GM12878 (cell line): ENCODE measurements at regions not wholly inside any gene's neighbourhood (a gene's known extent, or its start where the extent isn't known, plus 50 kb on each side); places are given as distances from the start of the nearest gene placed in this dataset.

Source experiments
- ATAC-seq: fragments of 200-7000 bp; cut with Tn5 transposase; 3 replicates; pipeline ENCODE4 v1.9.1; 2020; ENCODE audit warnings: mild to moderate bottlenecking, moderate library complexity
- BruUV-seq: library from RNA; stranded (reverse); fragments of 400-500 nt; replicated peaks from 2 replicates; lab custom pipeline; 2021; lab: Mats Ljungman, UMichigan
- CTCF ChIA-PET: fragments of 300-600 bp; sonication (Branson Sonifier 250); formaldehyde crosslinking; extraction: SDS; loops from one replicate; lab custom pipeline; 2021; ENCODE audit warnings: inconsistent platforms; lab: Yijun Ruan, JAX
- POLR2A ChIA-PET: fragments of 350-600 bp; formaldehyde crosslinking; extraction: SDS; loops from one replicate; lab custom pipeline; 2021; ENCODE audit warnings: inconsistent platforms; lab: Charles Lee
- RAD21 ChIA-PET: fragments of 300-600 bp; sonication (Branson Sonifier 250); formaldehyde crosslinking; loops from one replicate; lab custom pipeline; 2023; ENCODE audit warnings: antibody characterized with exemption; ENCODE audit not compliant: unreplicated experiment; lab: Charles Lee
- SMC1A ChIA-PET: fragments of 300-600 bp; sonication (Branson Sonifier 250); formaldehyde crosslinking; loops from one replicate; lab custom pipeline; 2023; ENCODE audit not compliant: unreplicated experiment, uncharacterized antibody; lab: Charles Lee
- DNase-seq: peaks from one replicate; pipeline ENCODE4 v3.0.0-alpha.2; 2011; ENCODE audit warnings: low read depth, low spot score
- FAIRE-seq: peaks from 3 replicates; lab custom pipeline; 2011; peaks lifted over from hg19 to GRCh38; lab: Jason Lieb, UNC
- H2AFZ ChIP-seq: 2 replicates; pipeline ENCODE4 v1.6.0; 2011; ENCODE audit warnings: low read depth, low read length, control low read depth; ENCODE audit not compliant: control insufficient read depth
- H3K27ac ChIP-seq: 2 replicates; pipeline ENCODE4 v1.5.1; 2011; ENCODE audit warnings: control low read depth; ENCODE audit not compliant: control insufficient read depth, insufficient read depth
- H3K27me3 ChIP-seq, 2 experiments: replicated peaks in 1 of 2; 2 replicates each; pipeline versions ENCODE4 v1.6.0 to v1.6.1; 2011; ENCODE audit warnings: low read length in 1 of 2; ENCODE audit not compliant: control insufficient read depth in 2 of 2, insufficient read depth in 2 of 2
- H3K36me3 ChIP-seq, 2 experiments: 2 replicates each; pipeline ENCODE4 v1.5.1; 2011; ENCODE audit warnings: low read length in 1 of 2; ENCODE audit not compliant: control insufficient read depth in 2 of 2, insufficient read depth in 2 of 2
- H3K4me1 ChIP-seq: 2 replicates; pipeline ENCODE4 v1.6.1; 2011; ENCODE audit warnings: mild to moderate bottlenecking, low read length, moderate library complexity, mixed read lengths; ENCODE audit not compliant: control insufficient read depth, insufficient read depth
- H3K4me2 ChIP-seq: 2 replicates; pipeline ENCODE4 v1.6.0; 2011; ENCODE audit warnings: control low read depth; ENCODE audit not compliant: control insufficient read depth, insufficient read depth
- H3K4me3 ChIP-seq: fragments of 200-600 bp; sonication (generic); 2 replicates; pipeline ENCODE4 v1.5.1; 2016
- H3K79me2 ChIP-seq: 2 replicates; pipeline ENCODE4 v1.6.0; 2011; ENCODE audit warnings: low read length; ENCODE audit not compliant: control insufficient read depth, insufficient read depth
- H3K9ac ChIP-seq: 2 replicates; pipeline ENCODE4 v1.8.0; 2011; ENCODE audit warnings: low read length, control low read depth, mixed read lengths; ENCODE audit not compliant: control insufficient read depth, insufficient read depth
- H3K9me3 ChIP-seq: replicated peaks from 3 replicates; pipeline ENCODE4 v1.5.1; 2011; ENCODE audit warnings: mild to moderate bottlenecking, low read length; ENCODE audit not compliant: control insufficient read depth, insufficient read depth
- H4K20me1 ChIP-seq: 2 replicates; pipeline ENCODE4 v1.6.0; 2011; ENCODE audit not compliant: control insufficient read depth, insufficient read depth
- ATF7 ChIP-seq: fragments of 450-650 bp; IDR thresholded peaks from 2 replicates; pipeline ENCODE4 v1.6.1; 2016; ENCODE audit warnings: low read depth, mild to moderate bottlenecking
- E2F8 ChIP-seq: fragments of 450-650 bp; IDR thresholded peaks from 2 replicates; pipeline ENCODE4 v1.6.1; 2018; ENCODE audit warnings: mild to moderate bottlenecking, low read depth, moderate library complexity; ENCODE audit not compliant: partially characterized antibody
- GABPA ChIP-seq: IDR thresholded peaks from 2 replicates; pipeline ENCODE4 v1.6.1; 2014; ENCODE audit warnings: antibody characterized with exemption, low read depth, mild to moderate bottlenecking, inconsistent platforms
- HDAC2 ChIP-seq: fragments of 200-600 bp; sonication (generic); IDR thresholded peaks from 2 replicates; pipeline ENCODE4 v1.6.1; 2017
- IKZF2 ChIP-seq, 2 experiments: fragments of 450-650 bp; IDR thresholded peaks; 2 replicates each; pipeline ENCODE4 v1.6.1; 2017; ENCODE audit warnings: mild to moderate bottlenecking in 2 of 2, moderate library complexity in 2 of 2
- JUND ChIP-seq: IDR thresholded peaks from 2 replicates; pipeline ENCODE4 v1.6.1; 2012; ENCODE audit warnings: low read depth, mild to moderate bottlenecking, low read length, improper control_type of control experiment, moderate library complexity
- NFIC ChIP-seq: IDR thresholded peaks from 2 replicates; pipeline ENCODE4 v1.6.1; 2012; ENCODE audit warnings: low read depth, mild to moderate bottlenecking, inconsistent platforms, low read length, moderate library complexity
- NFYB ChIP-seq: IDR thresholded peaks from 2 replicates; pipeline ENCODE4 v1.6.1; 2011; ENCODE audit warnings: low read depth, mild to moderate bottlenecking, low read length, improper control_type of control experiment, moderate library complexity; ENCODE audit not compliant: insufficient read depth
- NR2F1 ChIP-seq: fragments of 450-650 bp; conservative IDR thresholded peaks from 2 replicates; pipeline ENCODE4 v1.6.1; 2017; ENCODE audit warnings: mild to moderate bottlenecking
- SIX5 ChIP-seq: IDR thresholded peaks from 2 replicates; pipeline ENCODE4 v1.6.1; 2011; ENCODE audit warnings: mild to moderate bottlenecking, low read depth, low read length, moderate library complexity; ENCODE audit not compliant: severe bottlenecking
- SMARCA5 ChIP-seq: fragments of 450-650 bp; IDR thresholded peaks from 2 replicates; pipeline ENCODE4 v1.6.1; 2017; ENCODE audit warnings: mild to moderate bottlenecking
- STAT1 ChIP-seq: fragments of 450-650 bp; conservative IDR thresholded peaks from 2 replicates; pipeline ENCODE4 v1.6.1; 2014; ENCODE audit warnings: antibody characterized with exemption, mild to moderate bottlenecking
- SUPT20H ChIP-seq: IDR thresholded peaks from 2 replicates; pipeline ENCODE4 v1.6.1; 2011; ENCODE audit warnings: low read depth, mild to moderate bottlenecking, low read length, moderate library complexity, borderline replicate concordance; ENCODE audit not compliant: control insufficient read depth
- TCF3 ChIP-seq: IDR thresholded peaks from 2 replicates; pipeline ENCODE4 v1.6.1; 2012; ENCODE audit warnings: low read depth, mild to moderate bottlenecking, low read length, borderline replicate concordance; ENCODE audit not compliant: insufficient read depth
- ZBED1 ChIP-seq: IDR thresholded peaks from 2 replicates; pipeline ENCODE4 v1.6.1; 2016; ENCODE audit warnings: borderline replicate concordance
- ZNF207 ChIP-seq: fragments of 450-650 bp; IDR thresholded peaks from 2 replicates; pipeline ENCODE4 v1.6.1; 2014; ENCODE audit warnings: antibody characterized with exemption, mild to moderate bottlenecking, borderline replicate concordance
- ZSCAN29 ChIP-seq: fragments of 450-650 bp; IDR thresholded peaks from 2 replicates; pipeline ENCODE4 v1.6.1; 2017; ENCODE audit warnings: mild to moderate bottlenecking, moderate library complexity
- WGBS: methylation state at CpG from one replicate; pipeline ENCODE4 v1.1.6; 2016; ENCODE audit warnings: low lambda C conversion rate; ENCODE audit not compliant: insufficient replicate concordance, insufficient coverage; ENCODE audit errors: missing lambda C conversion rate; 5-methylcytosine and 5-hydroxymethylcytosine counted together
- in situ Hi-C: fragments of 300-500 bp; cut with MboI; formaldehyde crosslinking; loops from 9 replicates; pipeline ENCODE4 v1.14.3; 2018; ENCODE audit warnings: mixed read lengths
- intact Hi-C: fragments of 100-400 bp; cut with micrococcal nuclease; formaldehyde crosslinking; loops from one replicate; pipeline ENCODE4 v1.14.2; 2022; ENCODE audit not compliant: unreplicated experiment

- no peak for TF ChIP-seq ZBED1
- TF ChIP-seq NR2F1: no peak
- TF ChIP-seq E2F8: no peak
- TF ChIP-seq, all 136 proteins: peak for 0
Measured at GRCh38 chr12:46127656-46128055, 137.3 kb upstream of the SCAF11 start (continued).

GRCh38 chr12:46126050-46126727, 135.8 kb upstream of the SCAF11 start:
- intact Hi-C loops: loop anchor here (5.0 kb wide), 2 partner anchors 241 to 806 kb away; no protein-coding TSS in a partner anchor
- FAIRE-seq (no peak), DNase-seq (no peak), ATAC-seq (no peak)
- Histone ChIP-seq H3K27ac (no peak overlapping the region), H3K36me3 (no peaks in the 10 kb centered on the region), H3K9ac (no peak overlapping the region), H3K4me2 (no peak overlapping the region), H3K79me2 (no peaks in the 10 kb centered on the region), H2AFZ (no peak overlapping the region), H3K27me3 (no peaks in the 10 kb centered on the region; a peak in 1 of 4 replicates), H4K20me1 (no peaks in the 10 kb centered on the region), H3K4me3 (no peak overlapping the region), H3K9me3 (no peaks in the 10 kb centered on the region), H3K4me1 (no peaks in the 10 kb centered on the region)
- ChIA-PET POLR2A (interaction anchor here (0.6 to 0.8 kb wide), 2 partner anchors 12 to 18 kb away, joined by 3 to 7 read pairs; no protein-coding TSS in a partner anchor), RAD21 (interaction anchor here (0.8 to 4.6 kb wide), 29 partner anchors 13 to 895 kb away, joined by 3 to 50 read pairs (median 13); partner anchors contain the start of genes SCAF11 and SLC38A1), SMC1A (interaction anchor here (0.6 to 4.5 kb wide), 42 partner anchors 9 to 944 kb away, joined by 3 to 86 read pairs (median 8); partner anchors contain the start of gene SCAF11), CTCF (interaction anchor here (0.6 to 5.1 kb wide), 50 partner anchors 9 to 894 kb away, joined by 3 to 102 read pairs (median 7); partner anchors contain the start of gene SLC38A1)
- in situ Hi-C loops: loop anchor here (25.0 kb wide), 2 partner anchors 536 to 886 kb away; no protein-coding TSS in a partner anchor
- 61% methylated on average over 4 of the region's 4 CpGs for WGBS
- no TSS peak for BruUV-seq
- TF ChIP-seq NFIC: no peak
- no peak for TF ChIP-seq SMARCA5
- no peak for TF ChIP-seq SIX5
- TF ChIP-seq STAT1: no peak
- TF ChIP-seq JUND: no peak
- TF ChIP-seq TCF3: no peak
- TF ChIP-seq ZNF207: no peak
- TF ChIP-seq NFYB: no peak
- no peak for TF ChIP-seq GABPA
- no peak for TF ChIP-seq HDAC2
- no peak for TF ChIP-seq ATF7
- no peak for TF ChIP-seq ZSCAN29
- TF ChIP-seq SUPT20H: no peak
- TF ChIP-seq IKZF2 (IDR thresholded peaks at IDR 0.05): no peak
